ENCODE measurements at regions not wholly inside any gene's neighbourhood (a gene's known extent, or its start where the extent isn't known, plus 50 kb on each side); places are given as distances from the start of the nearest gene placed in this dataset.

DNA sequence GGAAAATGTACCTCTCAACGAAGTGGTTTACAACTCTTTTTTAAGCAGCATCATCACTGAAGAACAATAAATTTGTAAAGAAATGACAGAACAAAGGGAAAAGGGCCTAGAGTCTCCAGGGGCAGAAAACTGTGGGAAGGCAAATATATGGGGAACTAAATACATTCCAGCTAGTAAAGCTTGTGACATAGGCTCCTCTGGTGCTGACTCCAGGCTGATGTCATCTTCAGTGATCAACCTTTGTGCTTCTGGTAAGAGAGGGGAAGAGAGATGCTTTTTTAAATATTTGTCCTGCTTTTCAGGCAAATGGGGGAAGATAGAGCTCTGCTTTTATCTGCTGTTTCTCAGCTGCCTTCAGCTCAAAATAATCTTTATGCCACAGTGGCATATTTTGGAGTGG lies 323.2 kb downstream of the LRRIQ3 start:
- Histone ChIP-seq H3K27me3 (no peaks in the 10 kb centered on the region), H3K4me3 (no peak overlapping the region), H3K4me1 (ENCODE audit: insufficient read depth) (no peaks in the 10 kb centered on the region), H3K9me3 (no peaks in the 10 kb centered on the region), H3K27ac (no peak overlapping the region), H3K36me3 (no peaks in the 10 kb centered on the region)
- DNase-seq = no peak
- no peak for TF ChIP-seq EP300 (IDR thresholded peaks at IDR 0.05)
- TF ChIP-seq, protein P1, sequence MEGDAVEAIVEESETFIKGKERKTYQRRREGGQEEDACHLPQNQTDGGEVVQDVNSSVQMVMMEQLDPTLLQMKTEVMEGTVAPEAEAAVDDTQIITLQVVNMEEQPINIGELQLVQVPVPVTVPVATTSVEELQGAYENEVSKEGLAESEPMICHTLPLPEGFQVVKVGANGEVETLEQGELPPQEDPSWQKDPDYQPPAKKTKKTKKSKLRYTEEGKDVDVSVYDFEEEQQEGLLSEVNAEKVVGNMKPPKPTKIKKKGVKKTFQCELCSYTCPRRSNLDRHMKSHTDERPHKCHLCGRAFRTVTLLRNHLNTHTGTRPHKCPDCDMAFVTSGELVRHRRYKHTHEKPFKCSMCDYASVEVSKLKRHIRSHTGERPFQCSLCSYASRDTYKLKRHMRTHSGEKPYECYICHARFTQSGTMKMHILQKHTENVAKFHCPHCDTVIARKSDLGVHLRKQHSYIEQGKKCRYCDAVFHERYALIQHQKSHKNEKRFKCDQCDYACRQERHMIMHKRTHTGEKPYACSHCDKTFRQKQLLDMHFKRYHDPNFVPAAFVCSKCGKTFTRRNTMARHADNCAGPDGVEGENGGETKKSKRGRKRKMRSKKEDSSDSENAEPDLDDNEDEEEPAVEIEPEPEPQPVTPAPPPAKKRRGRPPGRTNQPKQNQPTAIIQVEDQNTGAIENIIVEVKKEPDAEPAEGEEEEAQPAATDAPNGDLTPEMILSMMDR (IDR thresholded peaks at IDR 0.05) = no peak
- no peak for TF ChIP-seq POLR2A (IDR thresholded peaks at IDR 0.05)
- WGBS, 3 donors = 67 to 72% (median 70%) methylated on average over 1 of the region's 1 CpG
- intact Hi-C loops (cut with DNase I) = no loop called here

DNA sequence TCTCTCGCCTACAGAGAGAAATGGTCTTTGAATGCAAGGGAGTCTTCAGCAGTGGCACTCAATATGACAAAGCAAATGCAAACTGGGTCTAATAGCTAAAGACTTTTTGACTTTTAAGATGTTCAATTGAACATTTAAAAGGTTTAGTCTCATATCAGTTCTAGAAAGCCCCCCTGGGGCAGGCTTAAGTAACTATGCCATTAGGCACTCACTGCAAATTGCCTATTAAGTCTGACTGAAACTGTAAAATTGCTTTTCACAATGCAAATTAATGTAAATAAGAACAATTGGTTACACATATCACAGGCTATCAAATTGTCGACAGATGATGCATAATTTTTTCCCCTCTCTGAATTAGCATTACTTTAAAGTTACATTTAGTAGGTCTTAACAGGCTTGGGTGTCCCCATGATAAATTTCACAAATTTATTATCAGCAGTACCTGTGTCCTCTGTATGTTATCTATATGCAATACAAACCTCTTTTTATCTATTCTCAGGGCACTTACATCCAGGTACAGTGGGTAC lies 329.1 kb downstream of the LRRIQ3 start:
- intact Hi-C loops (cut with DNase I) = no loop called here
- H3K27me3 ChIP-seq = no peaks in the 10 kb centered on the region
- no peaks in the 10 kb centered on the region for H3K9me3 ChIP-seq
- no peak overlapping the region for H3K27ac ChIP-seq
- no peaks in the 10 kb centered on the region for H3K4me1 ChIP-seq (ENCODE audit: insufficient read depth)
- H3K4me3 ChIP-seq = no peak overlapping the region
- no peaks in the 10 kb centered on the region for H3K36me3 ChIP-seq
- DNase-seq = no peak
- 77 to 82% (median 82%) methylated on average over 2 of the region's 2 CpGs for WGBS, 3 donors
- TF ChIP-seq EP300 (IDR thresholded peaks at IDR 0.05) (no peak), POLR2A (IDR thresholded peaks at IDR 0.05) (no peak)
- TF ChIP-seq, protein P1 (IDR thresholded peaks at IDR 0.05) = no peak

DNA sequence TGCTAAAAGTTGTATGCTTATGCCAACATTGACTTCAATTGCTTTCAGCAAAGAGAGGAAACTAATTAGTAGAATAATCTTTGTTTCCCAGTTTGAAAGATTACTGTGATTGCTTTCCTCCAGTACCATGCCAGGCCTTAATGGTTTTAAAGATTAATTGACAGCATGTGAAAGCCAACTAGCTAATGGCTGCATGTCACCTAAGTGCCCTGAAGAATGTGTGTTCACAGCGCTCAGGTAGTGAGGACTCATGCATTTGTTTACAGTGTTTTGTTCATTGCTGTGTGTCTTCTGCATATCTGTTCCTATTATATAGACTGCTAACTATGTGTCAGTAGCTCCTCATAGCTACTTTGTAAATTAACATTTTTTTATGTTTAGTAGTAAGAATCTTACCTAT lies 335.6 kb downstream of the LRRIQ3 start:
- Histone ChIP-seq H3K27me3 (no peaks in the 10 kb centered on the region), H3K27ac (no peak overlapping the region), H3K4me1 (ENCODE audit: insufficient read depth) (no peaks in the 10 kb centered on the region), H3K4me3 (no peak overlapping the region), H3K9me3 (no peaks in the 10 kb centered on the region), H3K36me3 (no peaks in the 10 kb centered on the region)
- TF ChIP-seq POLR2A (IDR thresholded peaks at IDR 0.05) (no peak), EP300 (IDR thresholded peaks at IDR 0.05) (no peak)
- TF ChIP-seq, protein P1 (IDR thresholded peaks at IDR 0.05) = no peak
- 81 to 89% (median 84%) methylated on average over 1 of the region's 1 CpG for WGBS, 3 donors
- intact Hi-C loops (cut with DNase I) = no loop called here
- DNase-seq = no peak

DNA sequence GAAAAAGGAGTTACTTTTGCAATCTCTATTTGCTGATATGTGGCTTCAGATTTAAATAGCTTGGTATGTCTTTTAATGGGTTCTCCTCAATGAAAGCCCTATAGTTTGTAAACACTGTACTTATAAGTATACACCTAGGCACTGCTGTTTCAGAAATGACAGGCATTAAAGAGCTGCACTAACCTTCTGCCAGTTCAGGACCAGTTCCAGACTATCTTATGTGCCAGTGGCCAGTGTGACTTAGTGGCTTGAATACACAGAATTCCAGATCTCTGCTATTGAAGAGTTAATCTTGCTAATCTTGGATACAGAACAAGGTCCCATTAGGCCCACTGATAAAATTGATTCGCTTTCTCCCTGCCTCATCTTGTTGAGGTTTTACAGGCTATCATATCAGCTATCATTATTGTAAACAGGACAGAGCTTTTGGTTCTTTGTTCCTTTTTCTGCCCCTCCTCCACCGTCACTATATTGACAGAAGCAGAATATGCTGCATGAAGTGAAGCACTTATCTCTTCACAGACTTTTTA lies 337.5 kb downstream of the LRRIQ3 start:
- no peaks in the 10 kb centered on the region for H3K27me3 ChIP-seq
- intact Hi-C loops (cut with DNase I) = no loop called here
- TF ChIP-seq, protein P1 (IDR thresholded peaks at IDR 0.05) = no peak
- TF ChIP-seq POLR2A (IDR thresholded peaks at IDR 0.05) = no peak
- no peak for TF ChIP-seq EP300 (IDR thresholded peaks at IDR 0.05)
- H3K36me3 ChIP-seq = no peaks in the 10 kb centered on the region
- no peak overlapping the region for H3K4me3 ChIP-seq
- WGBS, 3 donors = 60 to 72% (median 66%) methylated on average over 2 of the region's 2 CpGs
- H3K9me3 ChIP-seq = no peaks in the 10 kb centered on the region
- H3K4me1 ChIP-seq (ENCODE audit: insufficient read depth) = no peaks in the 10 kb centered on the region
- H3K27ac ChIP-seq = no peak overlapping the region
- DNase-seq = no peak

Data from ovary (tissue), 7 donors.